ENCODE measurements at regions not wholly inside any gene's neighbourhood (a gene's known extent, or its start where the extent isn't known, plus 50 kb on each side); places are given as distances from the start of the nearest gene placed in this dataset.

DNA sequence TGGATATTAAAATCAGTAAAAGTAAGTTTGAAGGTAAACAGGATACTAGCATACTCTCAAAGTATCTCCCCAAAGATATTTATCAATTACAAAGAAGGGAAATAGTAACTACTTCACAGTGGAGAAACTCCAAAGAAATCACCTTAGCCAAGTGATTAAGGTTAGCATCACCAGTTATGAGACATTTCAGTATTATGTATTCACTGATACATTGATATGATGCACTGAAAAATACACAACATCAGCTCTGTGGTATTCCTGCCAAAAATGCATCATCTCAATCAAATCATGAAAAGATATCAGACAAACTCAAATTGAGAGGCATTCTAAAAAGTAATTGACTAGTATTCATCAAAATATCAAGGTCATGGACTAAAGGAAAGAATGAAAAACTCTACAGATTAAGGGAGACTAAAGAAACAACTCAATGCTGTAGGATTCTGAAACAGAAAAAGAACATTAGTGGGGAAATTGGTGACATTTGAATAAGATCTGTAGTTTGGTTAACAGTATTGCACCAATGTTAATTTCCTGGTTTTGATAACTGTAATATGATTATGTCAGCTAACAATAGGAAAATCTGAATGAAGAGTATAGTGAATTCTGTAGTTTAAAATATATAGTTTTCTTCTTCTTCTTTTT is 215.4 kb downstream of the UACA start:
- TF ChIP-seq POLR2A (IDR thresholded peaks at IDR 0.05; ENCODE audit: low read depth, low read length) = no peak
- TF ChIP-seq POLR2AphosphoS5 (IDR thresholded peaks at IDR 0.05; ENCODE audit: low read depth, low read length) = no peak
- TF ChIP-seq PAX5 (IDR thresholded peaks at IDR 0.05; ENCODE audit: insufficient read depth, low read length, severe bottlenecking) = no peak
- TF ChIP-seq POU2F2 (IDR thresholded peaks at IDR 0.05; ENCODE audit: low read depth, low read length) = no peak

Data from GM12891 (cell line).